ENCODE measurements at regions not wholly inside any gene's neighbourhood (a gene's known extent, or its start where the extent isn't known, plus 50 kb on each side); places are given as distances from the start of the nearest gene placed in this dataset.

DNA sequence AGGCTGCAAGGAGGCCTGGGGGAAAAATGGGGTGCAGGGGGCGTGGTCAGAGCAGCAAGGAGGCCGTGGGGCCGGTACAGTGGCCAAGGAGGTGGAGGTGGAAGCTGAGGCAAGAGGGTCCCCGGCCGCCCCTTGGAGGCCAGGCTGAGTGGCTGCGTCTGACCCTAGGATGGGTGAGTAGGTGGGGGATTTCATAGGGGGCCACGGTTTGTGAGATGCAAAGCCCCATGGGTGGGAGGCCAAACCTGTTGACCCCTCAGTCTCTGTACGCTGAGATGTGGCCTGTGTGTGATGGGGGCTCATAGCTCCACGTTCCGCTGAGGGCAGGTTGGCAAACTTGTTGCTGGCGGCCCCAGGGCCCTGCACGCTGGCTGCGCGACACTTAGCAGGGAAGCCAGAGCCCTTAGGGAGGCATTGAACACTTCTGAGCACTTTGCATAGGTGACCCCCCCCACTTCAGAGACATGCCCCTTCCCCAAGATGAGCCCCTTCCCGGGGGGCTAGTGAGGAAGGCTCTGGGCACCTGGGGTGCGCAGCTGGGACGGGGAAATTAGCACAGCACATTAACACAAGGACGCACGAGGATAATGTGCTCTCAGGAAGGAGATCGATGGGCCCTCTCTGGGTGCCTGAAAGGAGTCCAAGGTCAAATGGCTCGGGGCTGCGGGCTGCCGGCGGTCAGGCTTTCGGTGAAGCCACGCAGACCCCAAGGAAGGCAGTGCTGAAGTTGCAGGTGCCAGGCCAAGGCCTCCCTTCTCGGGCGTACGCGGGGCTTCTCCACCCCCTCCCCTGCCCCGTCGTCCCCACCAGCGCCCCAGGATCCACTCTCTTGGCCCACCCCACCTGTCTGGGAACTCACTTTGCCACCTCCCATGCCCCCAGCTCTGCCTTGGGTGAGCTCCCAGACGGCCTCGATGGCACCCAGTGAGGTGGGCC is 107.4 kb downstream of the HMX1 start:
- no peak for TF ChIP-seq EZH2 (IDR thresholded peaks at IDR 0.05; ENCODE audit: low read length)
- TF ChIP-seq, protein P1, sequence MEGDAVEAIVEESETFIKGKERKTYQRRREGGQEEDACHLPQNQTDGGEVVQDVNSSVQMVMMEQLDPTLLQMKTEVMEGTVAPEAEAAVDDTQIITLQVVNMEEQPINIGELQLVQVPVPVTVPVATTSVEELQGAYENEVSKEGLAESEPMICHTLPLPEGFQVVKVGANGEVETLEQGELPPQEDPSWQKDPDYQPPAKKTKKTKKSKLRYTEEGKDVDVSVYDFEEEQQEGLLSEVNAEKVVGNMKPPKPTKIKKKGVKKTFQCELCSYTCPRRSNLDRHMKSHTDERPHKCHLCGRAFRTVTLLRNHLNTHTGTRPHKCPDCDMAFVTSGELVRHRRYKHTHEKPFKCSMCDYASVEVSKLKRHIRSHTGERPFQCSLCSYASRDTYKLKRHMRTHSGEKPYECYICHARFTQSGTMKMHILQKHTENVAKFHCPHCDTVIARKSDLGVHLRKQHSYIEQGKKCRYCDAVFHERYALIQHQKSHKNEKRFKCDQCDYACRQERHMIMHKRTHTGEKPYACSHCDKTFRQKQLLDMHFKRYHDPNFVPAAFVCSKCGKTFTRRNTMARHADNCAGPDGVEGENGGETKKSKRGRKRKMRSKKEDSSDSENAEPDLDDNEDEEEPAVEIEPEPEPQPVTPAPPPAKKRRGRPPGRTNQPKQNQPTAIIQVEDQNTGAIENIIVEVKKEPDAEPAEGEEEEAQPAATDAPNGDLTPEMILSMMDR (optimal IDR thresholded peaks at IDR 0.05 in 1 of 3, IDR thresholded peaks at IDR 0.05 in 1 of 3, conservative IDR thresholded peaks at IDR 0.05 in 1 of 3; ENCODE audit: extremely low read depth in 1 of 3, insufficient read depth in 2 of 3, low read length in 3 of 3): no peak
